ENCODE measurements at regions not wholly inside any gene's neighbourhood (a gene's known extent, or its start where the extent isn't known, plus 50 kb on each side); places are given as distances from the start of the nearest gene placed in this dataset.

GRCh38 chr6:4662886-4663285 is 113.3 kb upstream of the CDYL start:
- Histone ChIP-seq H3K79me2 (ENCODE audit: control insufficient read depth, insufficient read depth, low read length) (no peaks in the 10 kb centered on the region), H3K4me3 (replicated peaks in 1 of 3; ENCODE audit: insufficient read depth in 1 of 3, low read depth in 1 of 3, low read length in 3 of 3) (no peak overlapping the region), H3K9ac (replicated peaks; ENCODE audit: extremely low read depth, insufficient read depth, low read length) (no peak overlapping the region), H3K4me1 (ENCODE audit: control insufficient read depth, extremely low read depth, insufficient read depth, low read length) (no peaks in the 10 kb centered on the region), H3K27ac (ENCODE audit: insufficient read depth, low read depth, low read length) (no peak overlapping the region), H3K36me3 (ENCODE audit: control insufficient read depth in 2 of 2, extremely low read depth in 1 of 2, insufficient read depth in 2 of 2, low read length in 2 of 2) (no peaks in the 10 kb centered on the region), H3K9me1 (replicated peaks; ENCODE audit: control insufficient read depth, extremely low read depth, insufficient read depth, low read length) (no peaks in the 10 kb centered on the region), H3K4me2 (ENCODE audit: insufficient read depth, low read length) (no peak overlapping the region), H2AFZ (ENCODE audit: low read depth, low read length) (no peak overlapping the region), H3K9me3 (replicated peaks; ENCODE audit: control insufficient read depth, insufficient read depth, low read length) (no peaks in the 10 kb centered on the region), H4K20me1 (replicated peaks; ENCODE audit: control insufficient read depth, extremely low read depth, insufficient read depth, low read length) (no peaks in the 10 kb centered on the region), H3K27me3 (ENCODE audit: control insufficient read depth in 2 of 2, insufficient read depth in 2 of 2, low read length in 2 of 2) (peaks cover 0 to 4% of the 10 kb centered on the region in 2 experiments)
- no peak for TF ChIP-seq POLR2AphosphoS5 (IDR thresholded peaks at IDR 0.05; ENCODE audit: insufficient read depth, low read depth, low read length)
- TF ChIP-seq MYC (IDR thresholded peaks at IDR 0.05; ENCODE audit: low read depth, low read length) = no peak
- no peak for TF ChIP-seq FOS (IDR thresholded peaks at IDR 0.05; ENCODE audit: borderline replicate concordance, insufficient read depth, low read length)
- no peak for TF ChIP-seq GATA2 (IDR thresholded peaks at IDR 0.05; ENCODE audit: insufficient read depth, insufficient read length, low read depth, low read length)
- no peak for TF ChIP-seq EZH2 (IDR thresholded peaks at IDR 0.05; ENCODE audit: borderline replicate concordance, low read depth, low read length, severe bottlenecking)
- no peak for TF ChIP-seq CTCF (IDR thresholded peaks at IDR 0.05; ENCODE audit: extremely low read depth in 1 of 2, insufficient read depth in 1 of 2, low read depth in 1 of 2, low read length in 2 of 2)
- no peak for TF ChIP-seq JUN (IDR thresholded peaks at IDR 0.05; ENCODE audit: borderline replicate concordance, insufficient read depth, insufficient read length, low read depth)
- no TSS peak for BruUV-seq (replicated peaks)
- dilution Hi-C loops (cut with MboI; ENCODE audit: extremely low pct_ligation_motif_present, low sequenced_read_pairs) (no loop called here), intact Hi-C loops (cut with micrococcal nuclease) (no loop called here)
- ChIA-PET POLR2A (no interaction called here), CTCF (no interaction called here)
- DNase-seq (ENCODE audit: low read depth, low spot score) = no peak
- FAIRE-seq = no peak
